Sigmoid colon (tissue), 4 donors: ENCODE measurements at regions not wholly inside any gene's neighbourhood (a gene's known extent, or its start where the extent isn't known, plus 50 kb on each side); places are given as distances from the start of the nearest gene placed in this dataset.

ENCODE experiments used
- CTCF ChIP-seq, 4 experiments: fragments of 450-650 bp in 3 of 4; fragments of 200-600 bp in 1 of 4; IDR thresholded peaks; one replicate each; pipeline ENCODE4 v1.5.1; 2016 to 2019; ENCODE audit warnings: antibody characterized with exemption in 4 of 4, mild to moderate bottlenecking in 3 of 4, moderate library complexity in 2 of 4
- EP300 ChIP-seq, 4 donors: sonication (generic); formaldehyde crosslinking; IDR thresholded peaks; one replicate each; pipeline ENCODE4 v1.6.1; 2017; ENCODE audit warnings: antibody characterized with exemption in 4 of 4
- POLR2A ChIP-seq, 2 donors: fragments of 450-650 bp; IDR thresholded peaks; one replicate each; pipeline ENCODE4 v1.6.1; 2016; ENCODE audit warnings: antibody characterized with exemption in 2 of 2, mild to moderate bottlenecking in 2 of 2, moderate library complexity in 2 of 2

- TF ChIP-seq EP300 (IDR thresholded peaks at IDR 0.05) (no peak), CTCF (IDR thresholded peaks at IDR 0.05) (no peak), POLR2A (IDR thresholded peaks at IDR 0.05) (no peak)
These were observed 274.3 kb upstream of the BCHE start for GRCh38 chr3:166111562-166111961.
